Stimulated activated effector memory CD8-positive, alpha-beta T cell treated with anti-CD3 and anti-CD28 coated beads, Interleukin-12 subunit alpha, Interleukin-12 subunit beta, amount 100 ng/mL, for 72 hours (primary cell): ENCODE measurements at regions not wholly inside any gene's neighbourhood (a gene's known extent, or its start where the extent isn't known, plus 50 kb on each side); places are given as distances from the start of the nearest gene placed in this dataset.

Experiments used
- ATAC-seq: fragments of 150-1000 bp; cut with Tn5 transposase; 2 replicates; pipeline ENCODE4 v1.10.0; 2021
- DNase-seq, 2 donors: peaks; one replicate each; pipeline ENCODE4 v3.0.0; 2021 to 2022; ENCODE audit warnings: low spot score in 2 of 2
- H3K27ac Mint-ChIP-seq: one replicate; pipeline ENCODE4 v1.8.0; 2022; ENCODE audit warnings: mild to moderate bottlenecking, mixed read lengths
- H3K36me3 Mint-ChIP-seq: one replicate; pipeline ENCODE4 v1.8.0; 2022; ENCODE audit warnings: mild to moderate bottlenecking, mixed read lengths
- H3K4me1 Mint-ChIP-seq: one replicate; pipeline ENCODE4 v1.8.0; 2022; ENCODE audit warnings: mixed read lengths
- H3K4me3 Mint-ChIP-seq: one replicate; pipeline ENCODE4 v1.8.0; 2022; ENCODE audit warnings: mild to moderate bottlenecking, mixed read lengths
- H3K9me3 Mint-ChIP-seq: one replicate; pipeline ENCODE4 v1.8.0; 2022; ENCODE audit warnings: mixed read lengths

GRCh38 chr10:130458509-130458908, 322.3 kb downstream of the GLRX3 start:
- ATAC-seq, result no peak
- no peak overlapping the region for H3K27ac Mint-ChIP-seq
- no peak overlapping the region for H3K4me3 Mint-ChIP-seq
- H3K36me3 Mint-ChIP-seq, result no peaks in the 10 kb centered on the region
- peaks cover 2% of the 10 kb centered on the region for H3K9me3 Mint-ChIP-seq
- no peak for DNase-seq
- H3K4me1 Mint-ChIP-seq, result no peaks in the 10 kb centered on the region

GRCh38 chr10:130459011-130459410, 322.8 kb downstream of the GLRX3 start:
- peaks cover 5% of the 10 kb centered on the region for H3K9me3 Mint-ChIP-seq
- no peak overlapping the region for H3K27ac Mint-ChIP-seq
- H3K4me1 Mint-ChIP-seq, result no peaks in the 10 kb centered on the region
- H3K4me3 Mint-ChIP-seq, result no peak overlapping the region
- ATAC-seq (no peak), DNase-seq (no peak)
- no peaks in the 10 kb centered on the region for H3K36me3 Mint-ChIP-seq

GRCh38 chr10:130459851-130460490, 323.8 kb downstream of the GLRX3 start:
- ATAC-seq, result no peak
- Mint-ChIP-seq H3K4me3 (no peak overlapping the region), H3K9me3 (peaks cover 5% of the 10 kb centered on the region), H3K36me3 (no peaks in the 10 kb centered on the region), H3K4me1 (no peaks in the 10 kb centered on the region), H3K27ac (no peak overlapping the region)
- no peak for DNase-seq

GRCh38 chr10:130461631-130462030, 325.4 kb downstream of the GLRX3 start:
- no peaks in the 10 kb centered on the region for H3K4me1 Mint-ChIP-seq
- no peaks in the 10 kb centered on the region for H3K36me3 Mint-ChIP-seq
- DNase-seq (no peak), ATAC-seq (no peak)
- H3K4me3 Mint-ChIP-seq, result no peak overlapping the region
- H3K27ac Mint-ChIP-seq, result no peak overlapping the region
- peaks cover 3% of the 10 kb centered on the region for H3K9me3 Mint-ChIP-seq

- Mint-ChIP-seq H3K4me3 (no peak overlapping the region), H3K9me3 (peaks cover 7% of the 10 kb centered on the region), H3K4me1 (no peaks in the 10 kb centered on the region), H3K36me3 (no peaks in the 10 kb centered on the region), H3K27ac (no peak overlapping the region)
- ATAC-seq (peak; percentile 41), DNase-seq (no peak)
These were observed 327.1 kb downstream of the GLRX3 start for GRCh38 chr10:130463104-130463875.

GRCh38 chr10:130463876-130464364, 327.7 kb downstream of the GLRX3 start:
- DNase-seq, result no peak
- peaks cover 10% of the 10 kb centered on the region for H3K9me3 Mint-ChIP-seq
- ATAC-seq, result no peak

GRCh38 chr10:130464426-130464825, 328.2 kb downstream of the GLRX3 start:
- Mint-ChIP-seq H3K4me3 (no peak overlapping the region), H3K9me3 (peaks cover 13% of the 10 kb centered on the region), H3K4me1 (no peaks in the 10 kb centered on the region), H3K27ac (no peak overlapping the region), H3K36me3 (no peaks in the 10 kb centered on the region)
- DNase-seq, result no peak
- no peak for ATAC-seq

More at GRCh38 chr10:130463876-130464364, 327.7 kb downstream of the GLRX3 start:
- no peaks in the 10 kb centered on the region for H3K4me1 Mint-ChIP-seq
- no peak overlapping the region for H3K27ac Mint-ChIP-seq
- no peaks in the 10 kb centered on the region for H3K36me3 Mint-ChIP-seq
- H3K4me3 Mint-ChIP-seq, result no peak overlapping the region

GRCh38 chr10:130466271-130466997, 330.2 kb downstream of the GLRX3 start:
- Mint-ChIP-seq H3K4me3 (no peak overlapping the region), H3K36me3 (no peaks in the 10 kb centered on the region), H3K4me1 (no peaks in the 10 kb centered on the region), H3K9me3 (peaks cover 16% of the 10 kb centered on the region), H3K27ac (no peak overlapping the region)
- DNase-seq, result no peak
- ATAC-seq, result no peak

GRCh38 chr10:130470286-130470685, 334.1 kb downstream of the GLRX3 start:
- Mint-ChIP-seq H3K4me3 (no peak overlapping the region), H3K27ac (no peak overlapping the region), H3K9me3 (peaks cover 13% of the 10 kb centered on the region), H3K36me3 (no peaks in the 10 kb centered on the region), H3K4me1 (no peaks in the 10 kb centered on the region)
- no peak for ATAC-seq
- DNase-seq, result no peak

GRCh38 chr10:130470973-130471372, 334.8 kb downstream of the GLRX3 start:
- DNase-seq, result no peak
- peaks cover 13% of the 10 kb centered on the region for H3K9me3 Mint-ChIP-seq
- no peaks in the 10 kb centered on the region for H3K4me1 Mint-ChIP-seq
- ATAC-seq, result no peak
- no peak overlapping the region for H3K4me3 Mint-ChIP-seq
- no peaks in the 10 kb centered on the region for H3K36me3 Mint-ChIP-seq
- no peak overlapping the region for H3K27ac Mint-ChIP-seq

GRCh38 chr10:130471486-130471885, 335.3 kb downstream of the GLRX3 start:
- no peak overlapping the region for H3K27ac Mint-ChIP-seq
- no peaks in the 10 kb centered on the region for H3K4me1 Mint-ChIP-seq
- DNase-seq, result no peak
- H3K36me3 Mint-ChIP-seq, result no peaks in the 10 kb centered on the region
- no peak overlapping the region for H3K4me3 Mint-ChIP-seq
- peaks cover 13% of the 10 kb centered on the region for H3K9me3 Mint-ChIP-seq
- ATAC-seq, result no peak

- ATAC-seq, result no peak
- H3K36me3 Mint-ChIP-seq, result no peaks in the 10 kb centered on the region
- peaks cover 10% of the 10 kb centered on the region for H3K9me3 Mint-ChIP-seq
- no peak for DNase-seq
- no peak overlapping the region for H3K4me3 Mint-ChIP-seq
- H3K27ac Mint-ChIP-seq, result no peak overlapping the region
- H3K4me1 Mint-ChIP-seq, result no peaks in the 10 kb centered on the region
These were observed 336.0 kb downstream of the GLRX3 start for GRCh38 chr10:130472236-130472635.

GRCh38 chr10:130474591-130474990, 338.4 kb downstream of the GLRX3 start:
- peaks cover 1% of the 10 kb centered on the region for H3K9me3 Mint-ChIP-seq
- no peak overlapping the region for H3K27ac Mint-ChIP-seq
- no peaks in the 10 kb centered on the region for H3K36me3 Mint-ChIP-seq
- no peak for DNase-seq
- ATAC-seq, result no peak
- no peak overlapping the region for H3K4me3 Mint-ChIP-seq
- no peaks in the 10 kb centered on the region for H3K4me1 Mint-ChIP-seq

- ATAC-seq (no peak), DNase-seq (no peak)
- Mint-ChIP-seq H3K9me3 (no peaks in the 10 kb centered on the region), H3K27ac (no peak overlapping the region), H3K36me3 (no peaks in the 10 kb centered on the region), H3K4me3 (no peak overlapping the region), H3K4me1 (no peaks in the 10 kb centered on the region)
These were observed 341.2 kb downstream of the GLRX3 start for GRCh38 chr10:130477360-130477759.

- Mint-ChIP-seq H3K9me3 (no peaks in the 10 kb centered on the region), H3K27ac (no peak overlapping the region), H3K4me1 (no peaks in the 10 kb centered on the region), H3K4me3 (no peak overlapping the region), H3K36me3 (no peaks in the 10 kb centered on the region)
- ATAC-seq, result no peak
- no peak for DNase-seq
These were observed 343.0 kb downstream of the GLRX3 start for GRCh38 chr10:130479146-130479545.
